ENCODE measurements at regions not wholly inside any gene's neighbourhood (a gene's known extent, or its start where the extent isn't known, plus 50 kb on each side); places are given as distances from the start of the nearest gene placed in this dataset.

- DNase-seq = no peak
Observed at GRCh38 chr6:165814679-165815078, 151.6 kb upstream of the PDE10A start.

- DNase-seq = no peak
Observed at GRCh38 chr6:165811512-165811911, 148.5 kb upstream of the PDE10A start.

GRCh38 chr6:165808021-165808420 is 145.0 kb upstream of the PDE10A start:
- DNase-seq = no peak

- no peak for DNase-seq
Observed at GRCh38 chr6:165807249-165807960, 144.4 kb upstream of the PDE10A start.

- no peak for DNase-seq
Observed at GRCh38 chr6:165806126-165806810, 143.2 kb upstream of the PDE10A start.

DNA sequence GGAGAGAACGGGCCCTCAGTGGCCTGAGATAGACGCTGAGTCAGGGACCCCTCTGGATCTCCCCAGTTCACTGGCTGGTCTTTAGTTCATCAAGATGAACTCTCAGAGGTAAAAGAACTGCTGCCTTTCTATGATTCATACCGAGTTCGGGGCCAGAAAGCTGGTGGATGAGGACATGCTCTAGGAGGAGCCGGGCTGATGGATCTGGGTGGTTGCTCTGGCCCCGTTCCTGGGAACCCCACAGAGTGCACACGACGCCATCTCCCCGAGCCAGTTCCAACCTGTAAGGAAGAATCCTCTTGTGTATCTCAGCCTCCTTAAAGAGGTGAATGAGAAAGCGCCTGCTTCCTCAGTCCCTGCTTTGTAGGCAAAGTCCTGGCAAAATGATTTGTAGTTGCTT is 142.6 kb upstream of the PDE10A start:
- DNase-seq = no peak

GRCh38 chr6:165805067-165805555 is 142.1 kb upstream of the PDE10A start:
- no peak for DNase-seq

GRCh38 chr6:165804331-165805066 is 141.5 kb upstream of the PDE10A start:
- DNase-seq = no peak

- DNase-seq = no peak
Observed at GRCh38 chr6:165800337-165800736, 137.3 kb upstream of the PDE10A start.

- no peak for DNase-seq
Observed at GRCh38 chr6:165799391-165800153, 136.5 kb upstream of the PDE10A start.

DNA sequence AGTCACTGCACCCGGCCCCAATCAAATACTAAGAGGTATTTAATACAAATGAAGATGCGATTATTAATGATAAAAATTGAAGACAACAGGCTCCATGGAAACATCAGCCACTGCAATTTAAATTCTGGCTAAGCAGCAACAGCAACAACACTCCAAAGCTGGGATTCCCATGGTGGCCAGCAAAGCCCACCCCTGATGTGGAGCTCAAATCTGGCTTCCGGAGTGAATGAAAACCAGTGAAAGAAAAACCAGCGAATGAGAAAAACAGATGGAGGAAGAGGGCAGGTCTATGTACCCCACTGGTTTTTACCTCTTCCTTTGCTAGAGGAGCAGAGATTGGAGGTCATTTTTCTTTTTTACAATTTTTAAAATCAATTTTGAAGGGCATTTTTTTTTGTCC is 135.9 kb upstream of the PDE10A start:
- no peak for DNase-seq

DNA sequence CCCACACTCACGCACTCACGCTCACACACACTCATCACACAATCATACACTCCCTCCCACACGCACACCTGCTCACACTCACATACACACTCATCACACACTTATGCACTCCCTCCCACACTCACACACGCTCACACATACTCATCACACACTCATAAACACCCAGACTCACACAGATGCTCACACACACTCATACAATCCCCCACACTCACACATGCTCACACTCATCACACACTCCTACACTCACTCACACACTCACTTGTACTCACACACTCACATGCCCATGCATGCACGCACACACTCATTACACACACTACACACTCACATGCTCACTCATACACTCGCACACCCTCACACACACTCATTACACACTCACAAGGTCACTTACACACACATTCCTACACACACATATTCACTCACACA is 131.1 kb upstream of the PDE10A start:
- DNase-seq = no peak

DNA sequence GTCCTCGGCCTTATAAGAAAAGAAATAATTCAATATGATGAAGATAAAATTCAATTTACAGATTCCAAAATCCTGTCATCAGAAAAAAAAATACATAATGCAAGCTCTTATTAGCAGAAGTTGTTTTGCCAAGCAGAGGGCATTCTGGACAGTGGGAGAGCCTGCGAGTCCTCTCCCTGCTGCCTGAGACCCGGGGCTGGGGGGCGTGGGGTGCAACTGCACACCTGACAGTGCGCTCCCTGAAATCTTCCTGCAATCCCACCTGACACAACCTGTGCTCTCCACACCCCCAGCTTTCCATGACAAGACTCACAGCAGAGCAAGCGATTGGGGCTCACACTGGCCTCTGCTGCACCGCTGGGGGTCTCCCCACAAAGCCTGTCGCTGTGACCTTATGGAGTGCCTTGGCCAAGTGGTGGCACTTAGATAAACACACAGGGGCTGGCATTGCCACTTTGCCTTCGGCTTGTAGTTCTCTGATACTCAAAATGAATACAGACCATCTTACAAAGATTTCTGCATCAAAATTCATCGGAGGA is 130.3 kb upstream of the PDE10A start:
- DNase-seq = no peak

- DNase-seq = no peak
Observed at GRCh38 chr6:165791876-165792437, 128.9 kb upstream of the PDE10A start.

DNA sequence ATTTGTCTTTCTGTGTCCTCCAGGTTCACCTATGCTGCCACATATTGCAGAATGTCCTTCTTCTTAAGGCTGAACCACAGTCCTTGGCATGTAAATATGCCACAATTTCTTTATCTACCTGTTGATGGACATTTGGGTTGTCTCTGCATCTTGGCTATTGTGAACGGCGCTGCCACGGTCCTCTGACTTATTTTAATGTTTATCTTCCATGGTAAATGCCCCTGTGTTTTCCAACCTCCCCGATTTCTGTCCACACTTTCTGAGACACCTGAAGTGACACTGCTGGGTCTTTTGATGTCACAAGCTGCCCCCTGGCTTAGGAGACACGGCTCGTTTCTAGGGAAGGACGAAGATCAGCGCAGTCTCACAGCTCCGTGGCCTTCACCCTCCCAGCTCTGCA is 128.3 kb upstream of the PDE10A start:
- no peak for DNase-seq

DNA sequence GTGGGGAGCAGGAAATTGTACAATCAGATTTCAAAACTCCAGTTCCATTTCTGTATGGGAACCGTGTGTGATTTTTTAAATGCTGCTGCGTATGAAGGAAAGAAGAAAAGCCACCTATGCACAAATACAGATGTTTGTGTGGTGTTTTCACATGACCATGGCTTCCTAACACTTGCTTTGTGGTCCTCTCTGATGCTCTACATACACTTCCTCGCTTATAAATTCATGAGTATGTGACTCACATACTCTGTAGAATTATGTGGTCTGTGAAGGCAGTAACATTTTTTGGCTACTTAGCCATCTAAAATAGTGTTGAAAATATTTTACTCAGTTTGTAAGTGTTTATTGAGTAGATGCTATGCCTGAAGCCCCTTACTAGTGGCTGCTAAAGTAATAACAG is 119.8 kb upstream of the PDE10A start:
- DNase-seq = no peak

DNA sequence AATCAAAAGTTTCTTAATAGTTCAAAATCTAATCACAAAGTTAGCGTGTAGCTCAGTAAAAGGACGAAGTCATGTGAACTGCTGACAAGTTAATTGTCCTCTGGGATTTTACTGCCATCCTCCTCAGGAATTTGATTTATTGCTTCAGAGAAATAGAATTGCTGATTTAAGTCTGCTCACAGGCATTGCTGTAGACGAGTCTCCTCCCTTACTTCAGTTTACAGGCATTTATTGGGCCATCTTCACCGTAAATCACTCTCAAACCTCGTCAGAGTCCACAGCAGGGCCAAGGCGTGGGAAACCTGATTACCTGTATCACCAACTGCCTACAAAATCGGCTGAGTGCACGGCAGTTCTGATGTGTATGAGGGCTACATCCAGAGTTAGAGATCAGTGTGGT is 119.1 kb upstream of the PDE10A start:
- DNase-seq = no peak

DNA sequence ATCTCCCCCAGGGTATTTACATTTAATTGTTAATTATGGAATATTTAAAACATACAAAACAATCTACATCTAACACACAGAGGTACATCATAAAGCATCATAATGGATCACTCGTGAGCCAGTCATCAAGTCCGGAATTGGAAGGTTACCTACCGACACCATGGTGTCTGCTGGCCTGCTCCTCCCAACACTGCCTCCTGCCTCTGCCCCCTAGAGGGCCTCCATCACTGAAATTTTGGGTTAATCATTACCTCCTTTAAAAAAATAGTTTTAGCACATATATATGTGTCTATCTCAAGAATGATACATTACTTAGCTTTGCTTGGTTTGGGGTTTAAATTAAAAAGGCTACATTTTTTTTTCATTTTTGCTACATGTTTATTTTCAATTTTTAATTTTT is 114.6 kb upstream of the PDE10A start:
- no peak for DNase-seq

- no peak for DNase-seq
Observed at GRCh38 chr6:165776691-165777090, 113.7 kb upstream of the PDE10A start.

- DNase-seq = no peak
Observed at GRCh38 chr6:165775721-165776120, 112.7 kb upstream of the PDE10A start.

- no peak for DNase-seq
Observed at GRCh38 chr6:165774903-165775601, 112.0 kb upstream of the PDE10A start.
